ENCODE measurements at regions not wholly inside any gene's neighbourhood (a gene's known extent, or its start where the extent isn't known, plus 50 kb on each side); places are given as distances from the start of the nearest gene placed in this dataset.
"Not testable (repeated sequence)": the region's sequence is repeated elsewhere in the genome, so short reads cannot be mapped to it uniquely, and the experiment has no call there.

GRCh38 chr18:25560369-25560768, 208.4 kb upstream of the ZNF521 start:
- no peak for DNase-seq (ENCODE audit: low read depth)

- DNase-seq (ENCODE audit: low read depth): no peak
Observed at GRCh38 chr18:25557011-25557410, 205.0 kb upstream of the ZNF521 start.

GRCh38 chr18:25553631-25554263, 201.8 kb upstream of the ZNF521 start:
- no peak for DNase-seq (ENCODE audit: low read depth)

- DNase-seq (ENCODE audit: low read depth): no peak
Observed at GRCh38 chr18:25544546-25545287, 192.8 kb upstream of the ZNF521 start.

- DNase-seq (ENCODE audit: low read depth): no peak
Observed at GRCh38 chr18:25538175-25538922, 186.4 kb upstream of the ZNF521 start.

- DNase-seq (ENCODE audit: low read depth): no peak
Observed at GRCh38 chr18:25535495-25535894, 183.5 kb upstream of the ZNF521 start.

GRCh38 chr18:25534401-25534800, 182.4 kb upstream of the ZNF521 start:
- DNase-seq (ENCODE audit: low read depth): no peak

GRCh38 chr18:25533218-25533617, 181.3 kb upstream of the ZNF521 start:
- DNase-seq (ENCODE audit: low read depth): no peak

GRCh38 chr18:25531207-25531606, 179.2 kb upstream of the ZNF521 start:
- no peak for DNase-seq (ENCODE audit: low read depth)

GRCh38 chr18:25525789-25526188, 173.8 kb upstream of the ZNF521 start:
- not testable (repeated sequence) for DNase-seq (ENCODE audit: low read depth)

- no peak for DNase-seq (ENCODE audit: low read depth)
Observed at GRCh38 chr18:25518716-25519053, 166.7 kb upstream of the ZNF521 start.

GRCh38 chr18:25517881-25518715, 166.1 kb upstream of the ZNF521 start:
- DNase-seq (ENCODE audit: low read depth): no peak

- no peak for DNase-seq (ENCODE audit: low read depth)
Observed at GRCh38 chr18:25516747-25517498, 165.0 kb upstream of the ZNF521 start.

- no peak for DNase-seq (ENCODE audit: low read depth)
Observed at GRCh38 chr18:25516121-25516520, 164.2 kb upstream of the ZNF521 start.

- no peak for DNase-seq (ENCODE audit: low read depth)
Observed at GRCh38 chr18:25510096-25510495, 158.1 kb upstream of the ZNF521 start.

- no peak for DNase-seq (ENCODE audit: low read depth)
Observed at GRCh38 chr18:25503567-25504081, 151.7 kb upstream of the ZNF521 start.

GRCh38 chr18:25497151-25497794, 145.3 kb upstream of the ZNF521 start:
- DNase-seq (ENCODE audit: low read depth): no peak

- no peak for DNase-seq (ENCODE audit: low read depth)
Observed at GRCh38 chr18:25496544-25496943, 144.6 kb upstream of the ZNF521 start.

GRCh38 chr18:25495606-25496005, 143.6 kb upstream of the ZNF521 start:
- no peak for DNase-seq (ENCODE audit: low read depth)

- no peak for DNase-seq (ENCODE audit: low read depth)
Observed at GRCh38 chr18:25494888-25495287, 142.9 kb upstream of the ZNF521 start.

- no peak for DNase-seq (ENCODE audit: low read depth)
Observed at GRCh38 chr18:25493401-25493800, 141.4 kb upstream of the ZNF521 start.

All from activated T-cell treated with anti-CD3 and anti-CD28 coated beads for 48 hours (primary cell).